ENCODE measurements at regions not wholly inside any gene's neighbourhood (a gene's known extent, or its start where the extent isn't known, plus 50 kb on each side); places are given as distances from the start of the nearest gene placed in this dataset.

DNA sequence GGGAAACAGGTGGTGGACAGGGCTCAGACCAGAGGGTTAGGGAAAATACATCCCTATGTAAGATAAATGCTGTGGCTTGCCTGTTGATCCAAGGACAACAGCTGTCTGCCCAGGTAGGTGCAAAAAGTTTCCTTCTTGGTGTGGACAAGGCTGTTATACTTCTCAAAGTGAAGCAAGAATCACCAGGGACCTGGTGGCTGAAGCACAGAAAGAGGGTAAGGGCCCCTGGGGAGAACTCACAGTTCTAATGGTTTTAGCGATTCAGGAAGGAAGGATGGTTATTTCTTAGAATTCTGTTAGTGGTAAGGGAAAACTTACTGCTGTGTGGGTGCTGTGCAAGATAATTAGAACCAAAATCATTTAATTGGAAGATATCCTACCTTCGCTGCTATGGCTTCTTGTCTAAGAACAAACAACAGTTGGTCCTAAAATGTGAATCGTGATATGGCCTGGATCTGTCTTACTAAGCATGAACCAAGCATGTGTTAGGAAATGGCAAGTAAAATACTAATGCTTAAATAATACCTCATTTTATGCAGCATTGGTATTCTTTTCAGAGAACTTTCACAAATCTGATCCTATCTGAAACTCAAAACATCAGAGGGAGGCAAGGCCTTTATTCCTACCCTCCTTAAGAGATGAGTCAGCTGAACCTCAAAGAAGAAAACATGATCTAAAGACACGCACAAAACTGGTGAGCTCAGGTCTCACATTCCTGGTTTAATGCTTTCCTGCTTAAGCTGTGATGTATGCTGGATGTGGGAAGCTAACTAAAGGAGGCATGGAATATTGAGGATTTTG is 159.2 kb upstream of the THUMPD2 start:
- Histone ChIP-seq H3K9me3 (no peaks in the 10 kb centered on the region), H3K27me3 (no peaks in the 10 kb centered on the region), H3K4me3 (no peak overlapping the region), H3K27ac (no peak overlapping the region), H3K4me1 (no peaks in the 10 kb centered on the region), H3K36me3 (no peaks in the 10 kb centered on the region)
- ATAC-seq = no peak
- no peak for DNase-seq
- TF ChIP-seq, protein P1, sequence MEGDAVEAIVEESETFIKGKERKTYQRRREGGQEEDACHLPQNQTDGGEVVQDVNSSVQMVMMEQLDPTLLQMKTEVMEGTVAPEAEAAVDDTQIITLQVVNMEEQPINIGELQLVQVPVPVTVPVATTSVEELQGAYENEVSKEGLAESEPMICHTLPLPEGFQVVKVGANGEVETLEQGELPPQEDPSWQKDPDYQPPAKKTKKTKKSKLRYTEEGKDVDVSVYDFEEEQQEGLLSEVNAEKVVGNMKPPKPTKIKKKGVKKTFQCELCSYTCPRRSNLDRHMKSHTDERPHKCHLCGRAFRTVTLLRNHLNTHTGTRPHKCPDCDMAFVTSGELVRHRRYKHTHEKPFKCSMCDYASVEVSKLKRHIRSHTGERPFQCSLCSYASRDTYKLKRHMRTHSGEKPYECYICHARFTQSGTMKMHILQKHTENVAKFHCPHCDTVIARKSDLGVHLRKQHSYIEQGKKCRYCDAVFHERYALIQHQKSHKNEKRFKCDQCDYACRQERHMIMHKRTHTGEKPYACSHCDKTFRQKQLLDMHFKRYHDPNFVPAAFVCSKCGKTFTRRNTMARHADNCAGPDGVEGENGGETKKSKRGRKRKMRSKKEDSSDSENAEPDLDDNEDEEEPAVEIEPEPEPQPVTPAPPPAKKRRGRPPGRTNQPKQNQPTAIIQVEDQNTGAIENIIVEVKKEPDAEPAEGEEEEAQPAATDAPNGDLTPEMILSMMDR (IDR thresholded peaks at IDR 0.05) = no peak
- intact Hi-C loops (cut with DNase I) = no loop called here

GRCh38 chr2:39937621-39938020 is 158.6 kb upstream of the THUMPD2 start:
- no peak overlapping the region for H3K4me3 ChIP-seq
- H3K36me3 ChIP-seq = no peaks in the 10 kb centered on the region
- TF ChIP-seq, protein P1 (IDR thresholded peaks at IDR 0.05) = no peak
- no peak for DNase-seq
- H3K27ac ChIP-seq = no peak overlapping the region
- H3K9me3 ChIP-seq = no peaks in the 10 kb centered on the region
- H3K4me1 ChIP-seq = no peaks in the 10 kb centered on the region
- ATAC-seq = no peak
- no peaks in the 10 kb centered on the region for H3K27me3 ChIP-seq
- intact Hi-C loops (cut with DNase I) = no loop called here

- no peaks in the 10 kb centered on the region for H3K27me3 ChIP-seq
- no peaks in the 10 kb centered on the region for H3K4me1 ChIP-seq
- H3K27ac ChIP-seq = no peak overlapping the region
- H3K4me3 ChIP-seq = no peak overlapping the region
- DNase-seq (no peak), ATAC-seq (no peak)
- no peaks in the 10 kb centered on the region for H3K36me3 ChIP-seq
- no peaks in the 10 kb centered on the region for H3K9me3 ChIP-seq
- TF ChIP-seq, protein P1 (IDR thresholded peaks at IDR 0.05) = no peak
- intact Hi-C loops (cut with DNase I) = no loop called here
These were observed 155.8 kb upstream of the THUMPD2 start for GRCh38 chr2:39934851-39935250.

GRCh38 chr2:39933196-39933595 is 154.1 kb upstream of the THUMPD2 start:
- Histone ChIP-seq H3K4me1 (no peaks in the 10 kb centered on the region), H3K27ac (no peak overlapping the region), H3K9me3 (no peaks in the 10 kb centered on the region), H3K36me3 (no peaks in the 10 kb centered on the region), H3K27me3 (peaks cover 0 to 11% of the 10 kb centered on the region in 2 donors), H3K4me3 (no peak overlapping the region)
- ATAC-seq (no peak), DNase-seq (no peak)
- intact Hi-C loops (cut with DNase I) = no loop called here
- TF ChIP-seq, protein P1 (IDR thresholded peaks at IDR 0.05) = no peak

GRCh38 chr2:39932198-39932597 is 153.1 kb upstream of the THUMPD2 start:
- Histone ChIP-seq H3K9me3 (no peaks in the 10 kb centered on the region), H3K27ac (no peak overlapping the region), H3K4me3 (no peak overlapping the region), H3K27me3 (peaks cover 0 to 11% of the 10 kb centered on the region in 2 donors), H3K4me1 (no peaks in the 10 kb centered on the region), H3K36me3 (no peaks in the 10 kb centered on the region)
- ATAC-seq (no peak), DNase-seq (no peak)
- intact Hi-C loops (cut with DNase I) = no loop called here
- TF ChIP-seq, protein P1 (IDR thresholded peaks at IDR 0.05) = no peak
